ENCODE measurements at regions not wholly inside any gene's neighbourhood (a gene's known extent, or its start where the extent isn't known, plus 50 kb on each side); places are given as distances from the start of the nearest gene placed in this dataset.

- CTCF ChIA-PET = no interaction called here
- Histone ChIP-seq H3K9me3 (ENCODE audit: control insufficient read depth, insufficient read depth, low read depth, low read length) (no peaks in the 10 kb centered on the region), H3K27ac (ENCODE audit: extremely low read depth, low read depth, low read length) (no peak overlapping the region), H3K4me3 (ENCODE audit: low read depth, low read length) (no peak overlapping the region), H3K4me1 (ENCODE audit: control insufficient read depth, insufficient read depth, low read length) (no peaks in the 10 kb centered on the region), H3K36me3 (ENCODE audit: control insufficient read depth in 2 of 2, insufficient read depth in 1 of 2, low read length in 2 of 2) (no peaks in the 10 kb centered on the region)
- POLR2A ChIA-PET = no interaction called here
- TF ChIP-seq ZNF530 (tag by site-specific recombination; IDR thresholded peaks at IDR 0.05; ENCODE audit: low read depth) (no peak), ZBTB49 (tag by site-specific recombination; IDR thresholded peaks at IDR 0.05; ENCODE audit: low read depth) (no peak), YY2 (tag by site-specific recombination; IDR thresholded peaks at IDR 0.05) (no peak), KLF7 (tag by site-specific recombination; IDR thresholded peaks at IDR 0.05; ENCODE audit: borderline replicate concordance) (no peak), ZNF302 (tag by site-specific recombination; IDR thresholded peaks at IDR 0.05; ENCODE audit: low read depth) (no peak), ZNF114 (tag by site-specific recombination; IDR thresholded peaks at IDR 0.05) (no peak), ZNF433 (tag by site-specific recombination; IDR thresholded peaks at IDR 0.05; ENCODE audit: low read depth) (no peak), RBAK (tag by site-specific recombination; IDR thresholded peaks at IDR 0.05) (no peak), ZNF473 (tag by site-specific recombination; IDR thresholded peaks at IDR 0.05) (no peak), ZNF747 (tag by site-specific recombination; IDR thresholded peaks at IDR 0.05) (no peak), ZNF37A (tag by site-specific recombination; IDR thresholded peaks at IDR 0.05) (no peak), KLF10 (tag by site-specific recombination; IDR thresholded peaks at IDR 0.05) (no peak)
- TF ChIP-seq, protein P1, sequence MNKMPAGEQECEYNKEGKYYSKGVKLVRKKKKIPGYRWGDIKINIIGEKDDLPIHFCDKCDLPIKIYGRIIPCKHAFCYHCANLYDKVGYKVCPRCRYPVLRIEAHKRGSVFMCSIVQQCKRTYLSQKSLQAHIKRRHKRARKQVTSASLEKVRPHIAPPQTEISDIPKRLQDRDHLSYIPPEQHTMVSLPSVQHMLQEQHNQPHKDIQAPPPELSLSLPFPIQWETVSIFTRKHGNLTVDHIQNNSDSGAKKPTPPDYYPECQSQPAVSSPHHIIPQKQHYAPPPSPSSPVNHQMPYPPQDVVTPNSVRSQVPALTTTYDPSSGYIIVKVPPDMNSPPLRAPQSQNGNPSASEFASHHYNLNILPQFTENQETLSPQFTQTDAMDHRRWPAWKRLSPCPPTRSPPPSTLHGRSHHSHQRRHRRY (tag by site-specific recombination; IDR thresholded peaks at IDR 0.05) = no peak
- TF ChIP-seq, protein P2, sequence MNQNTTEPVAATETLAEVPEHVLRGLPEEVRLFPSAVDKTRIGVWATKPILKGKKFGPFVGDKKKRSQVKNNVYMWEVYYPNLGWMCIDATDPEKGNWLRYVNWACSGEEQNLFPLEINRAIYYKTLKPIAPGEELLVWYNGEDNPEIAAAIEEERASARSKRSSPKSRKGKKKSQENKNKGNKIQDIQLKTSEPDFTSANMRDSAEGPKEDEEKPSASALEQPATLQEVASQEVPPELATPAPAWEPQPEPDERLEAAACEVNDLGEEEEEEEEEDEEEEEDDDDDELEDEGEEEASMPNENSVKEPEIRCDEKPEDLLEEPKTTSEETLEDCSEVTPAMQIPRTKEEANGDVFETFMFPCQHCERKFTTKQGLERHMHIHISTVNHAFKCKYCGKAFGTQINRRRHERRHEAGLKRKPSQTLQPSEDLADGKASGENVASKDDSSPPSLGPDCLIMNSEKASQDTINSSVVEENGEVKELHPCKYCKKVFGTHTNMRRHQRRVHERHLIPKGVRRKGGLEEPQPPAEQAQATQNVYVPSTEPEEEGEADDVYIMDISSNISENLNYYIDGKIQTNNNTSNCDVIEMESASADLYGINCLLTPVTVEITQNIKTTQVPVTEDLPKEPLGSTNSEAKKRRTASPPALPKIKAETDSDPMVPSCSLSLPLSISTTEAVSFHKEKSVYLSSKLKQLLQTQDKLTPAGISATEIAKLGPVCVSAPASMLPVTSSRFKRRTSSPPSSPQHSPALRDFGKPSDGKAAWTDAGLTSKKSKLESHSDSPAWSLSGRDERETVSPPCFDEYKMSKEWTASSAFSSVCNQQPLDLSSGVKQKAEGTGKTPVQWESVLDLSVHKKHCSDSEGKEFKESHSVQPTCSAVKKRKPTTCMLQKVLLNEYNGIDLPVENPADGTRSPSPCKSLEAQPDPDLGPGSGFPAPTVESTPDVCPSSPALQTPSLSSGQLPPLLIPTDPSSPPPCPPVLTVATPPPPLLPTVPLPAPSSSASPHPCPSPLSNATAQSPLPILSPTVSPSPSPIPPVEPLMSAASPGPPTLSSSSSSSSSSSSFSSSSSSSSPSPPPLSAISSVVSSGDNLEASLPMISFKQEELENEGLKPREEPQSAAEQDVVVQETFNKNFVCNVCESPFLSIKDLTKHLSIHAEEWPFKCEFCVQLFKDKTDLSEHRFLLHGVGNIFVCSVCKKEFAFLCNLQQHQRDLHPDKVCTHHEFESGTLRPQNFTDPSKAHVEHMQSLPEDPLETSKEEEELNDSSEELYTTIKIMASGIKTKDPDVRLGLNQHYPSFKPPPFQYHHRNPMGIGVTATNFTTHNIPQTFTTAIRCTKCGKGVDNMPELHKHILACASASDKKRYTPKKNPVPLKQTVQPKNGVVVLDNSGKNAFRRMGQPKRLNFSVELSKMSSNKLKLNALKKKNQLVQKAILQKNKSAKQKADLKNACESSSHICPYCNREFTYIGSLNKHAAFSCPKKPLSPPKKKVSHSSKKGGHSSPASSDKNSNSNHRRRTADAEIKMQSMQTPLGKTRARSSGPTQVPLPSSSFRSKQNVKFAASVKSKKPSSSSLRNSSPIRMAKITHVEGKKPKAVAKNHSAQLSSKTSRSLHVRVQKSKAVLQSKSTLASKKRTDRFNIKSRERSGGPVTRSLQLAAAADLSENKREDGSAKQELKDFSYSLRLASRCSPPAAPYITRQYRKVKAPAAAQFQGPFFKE (tag by site-specific recombination; IDR thresholded peaks at IDR 0.05; ENCODE audit: borderline replicate concordance) = no peak
These were observed 114.7 kb upstream of the GMDS start for GRCh38 chr6:2360126-2360525.

DNA sequence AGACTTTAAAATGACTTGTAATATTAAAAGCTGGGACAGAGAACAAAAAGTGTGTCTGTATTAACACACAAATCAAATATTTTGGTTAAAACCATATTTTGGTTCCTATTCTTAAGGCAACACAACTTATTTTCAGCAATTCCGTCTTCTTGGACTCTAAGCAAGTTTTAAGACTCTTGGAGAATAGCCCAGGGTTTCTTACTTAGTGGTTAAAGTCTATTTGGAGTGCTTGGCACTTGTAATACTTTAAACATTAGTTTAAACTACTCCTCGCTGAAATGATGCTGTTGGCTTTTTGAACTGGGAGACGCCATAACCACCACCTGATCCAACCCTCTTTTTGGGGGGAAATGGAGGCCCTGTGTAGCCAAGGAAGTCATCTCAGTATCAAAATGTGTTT lies 109.7 kb upstream of the GMDS start:
- POLR2A ChIA-PET = no interaction called here

More for the DNA sequence above, 109.7 kb upstream of the GMDS start:
- no peaks in the 10 kb centered on the region for H3K9me3 ChIP-seq (ENCODE audit: control insufficient read depth, insufficient read depth, low read depth, low read length)
- H3K4me1 ChIP-seq (ENCODE audit: control insufficient read depth, insufficient read depth, low read length) = peaks cover 7% of the 10 kb centered on the region
- no peak for TF ChIP-seq ZNF114 (tag by site-specific recombination; IDR thresholded peaks at IDR 0.05)
- CTCF ChIA-PET = interaction anchor here (0.6 to 3.2 kb wide), 13 partner anchors 9 to 762 kb away, joined by 3 to 49 read pairs (median 8); no protein-coding TSS in a partner anchor
- no peaks in the 10 kb centered on the region for H3K36me3 ChIP-seq (ENCODE audit: control insufficient read depth in 2 of 2, insufficient read depth in 1 of 2, low read length in 2 of 2)
- no peak overlapping the region for H3K27ac ChIP-seq (ENCODE audit: extremely low read depth, low read depth, low read length)
- H3K4me3 ChIP-seq (ENCODE audit: low read depth, low read length) = no peak overlapping the region
